ENCODE measurements at regions not wholly inside any gene's neighbourhood (a gene's known extent, or its start where the extent isn't known, plus 50 kb on each side); places are given as distances from the start of the nearest gene placed in this dataset.

DNA sequence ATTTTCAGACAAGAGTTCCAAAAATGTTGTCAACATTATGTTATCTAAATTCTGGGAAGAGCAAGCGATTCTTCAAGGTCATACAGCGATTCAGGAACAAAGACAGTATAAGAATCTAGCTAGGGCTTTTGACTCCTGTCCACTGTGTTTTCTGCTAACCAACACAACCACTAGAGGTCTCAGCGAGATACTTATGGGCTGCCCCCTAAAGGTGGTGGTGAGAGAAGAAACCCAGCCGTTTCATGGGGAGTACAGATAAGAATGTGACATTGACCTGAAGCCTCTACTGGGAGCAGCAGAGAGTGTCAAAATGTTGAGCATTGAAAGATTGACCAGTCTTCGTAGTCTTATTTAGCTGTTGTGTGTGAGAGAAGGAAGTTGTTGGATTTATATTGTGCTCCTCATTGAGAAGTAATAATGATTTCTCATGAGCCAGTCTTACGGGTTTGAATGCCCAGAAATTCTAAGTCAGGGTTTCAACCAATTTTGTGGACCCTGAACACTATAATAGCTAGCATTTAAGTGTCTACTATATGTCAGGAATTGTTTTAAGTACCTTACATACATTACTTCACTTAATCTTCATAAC is 168.3 kb downstream of the SPRY1 start:
- dilution Hi-C loops (cut with MboI; ENCODE audit: extremely low pct_ligation_motif_present, low sequenced_read_pairs): no loop called here
- H3K4me1 ChIP-seq (ENCODE audit: control insufficient read depth, extremely low read depth, insufficient read depth, low read length): peaks cover 7% of the 10 kb centered on the region
- H3K9me1 ChIP-seq (ENCODE audit: control insufficient read depth, extremely low read depth, insufficient read depth, low read length): no peaks in the 10 kb centered on the region
- H2AFZ ChIP-seq (ENCODE audit: control insufficient read depth, low read length): no peak overlapping the region
- FAIRE-seq (peak; percentile 89), DNase-seq (ENCODE audit: low read depth, low spot score) (no peak)
- no peaks in the 10 kb centered on the region for H3K27me3 ChIP-seq (ENCODE audit: control insufficient read depth, extremely low read depth, insufficient read depth, low read length)
- H3K36me3 ChIP-seq (ENCODE audit: control insufficient read depth in 2 of 2, extremely low read depth in 1 of 2, insufficient read depth in 2 of 2, low read length in 2 of 2): no peaks in the 10 kb centered on the region
- H3K79me2 ChIP-seq (ENCODE audit: control insufficient read depth, insufficient read depth, low read length): no peaks in the 10 kb centered on the region
- no peak overlapping the region for H3K9ac ChIP-seq (ENCODE audit: control insufficient read depth, extremely low read depth, insufficient read depth, low read length)
- H3K27ac ChIP-seq (ENCODE audit: control insufficient read depth, insufficient read depth, low read length): no peak overlapping the region
- no peak overlapping the region for H3K4me3 ChIP-seq (ENCODE audit: control insufficient read depth in 2 of 3, extremely low read depth in 1 of 3, insufficient read depth in 2 of 3, low read depth in 1 of 3, low read length in 3 of 3)
- H3K4me2 ChIP-seq (ENCODE audit: control insufficient read depth, extremely low read depth, insufficient read depth, low read depth, low read length): no peak overlapping the region
- no peaks in the 10 kb centered on the region for H4K20me1 ChIP-seq (ENCODE audit: control insufficient read depth, extremely low read depth, insufficient read depth, low read length)
- peak; percentile 82 to 98 (median 95) for TF ChIP-seq CTCF (optimal IDR thresholded peaks at IDR 0.05 in 1 of 3, IDR thresholded peaks at IDR 0.05 in 1 of 3, conservative IDR thresholded peaks at IDR 0.05 in 1 of 3; ENCODE audit: extremely low read depth in 1 of 3, insufficient read depth in 2 of 3, low read length in 3 of 3)
- TF ChIP-seq EZH2 (IDR thresholded peaks at IDR 0.05; ENCODE audit: low read length): no peak
- no peaks in the 10 kb centered on the region for H3K9me3 ChIP-seq (ENCODE audit: control insufficient read depth, low read depth, low read length)

- Histone ChIP-seq H3K4me2 (ENCODE audit: control insufficient read depth, extremely low read depth, insufficient read depth, low read depth, low read length) (no peak overlapping the region), H3K9me3 (ENCODE audit: control insufficient read depth, low read depth, low read length) (no peaks in the 10 kb centered on the region), H3K79me2 (ENCODE audit: control insufficient read depth, insufficient read depth, low read length) (no peaks in the 10 kb centered on the region), H3K27ac (ENCODE audit: control insufficient read depth, insufficient read depth, low read length) (no peak overlapping the region), H3K4me1 (ENCODE audit: control insufficient read depth, extremely low read depth, insufficient read depth, low read length) (peaks cover 6% of the 10 kb centered on the region), H3K27me3 (ENCODE audit: control insufficient read depth, extremely low read depth, insufficient read depth, low read length) (no peaks in the 10 kb centered on the region), H3K36me3 (ENCODE audit: control insufficient read depth in 2 of 2, extremely low read depth in 1 of 2, insufficient read depth in 2 of 2, low read length in 2 of 2) (no peaks in the 10 kb centered on the region), H2AFZ (ENCODE audit: control insufficient read depth, low read length) (peak overlapping the region; percentile 26), H4K20me1 (ENCODE audit: control insufficient read depth, extremely low read depth, insufficient read depth, low read length) (no peaks in the 10 kb centered on the region), H3K4me3 (ENCODE audit: control insufficient read depth in 2 of 3, extremely low read depth in 1 of 3, insufficient read depth in 2 of 3, low read depth in 1 of 3, low read length in 3 of 3) (no peak overlapping the region), H3K9ac (ENCODE audit: control insufficient read depth, extremely low read depth, insufficient read depth, low read length) (no peak overlapping the region), H3K9me1 (ENCODE audit: control insufficient read depth, extremely low read depth, insufficient read depth, low read length) (no peaks in the 10 kb centered on the region)
- no peak for DNase-seq (ENCODE audit: low read depth, low spot score)
- no peak for TF ChIP-seq CTCF (optimal IDR thresholded peaks at IDR 0.05 in 1 of 3, IDR thresholded peaks at IDR 0.05 in 1 of 3, conservative IDR thresholded peaks at IDR 0.05 in 1 of 3; ENCODE audit: extremely low read depth in 1 of 3, insufficient read depth in 2 of 3, low read length in 3 of 3)
- TF ChIP-seq EZH2 (IDR thresholded peaks at IDR 0.05; ENCODE audit: low read length): no peak
- FAIRE-seq: no peak
- dilution Hi-C loops (cut with MboI; ENCODE audit: extremely low pct_ligation_motif_present, low sequenced_read_pairs): no loop called here
Observed at GRCh38 chr4:123568936-123569335, 172.3 kb downstream of the SPRY1 start.
